ENCODE measurements at regions not wholly inside any gene's neighbourhood (a gene's known extent, or its start where the extent isn't known, plus 50 kb on each side); places are given as distances from the start of the nearest gene placed in this dataset.

DNA sequence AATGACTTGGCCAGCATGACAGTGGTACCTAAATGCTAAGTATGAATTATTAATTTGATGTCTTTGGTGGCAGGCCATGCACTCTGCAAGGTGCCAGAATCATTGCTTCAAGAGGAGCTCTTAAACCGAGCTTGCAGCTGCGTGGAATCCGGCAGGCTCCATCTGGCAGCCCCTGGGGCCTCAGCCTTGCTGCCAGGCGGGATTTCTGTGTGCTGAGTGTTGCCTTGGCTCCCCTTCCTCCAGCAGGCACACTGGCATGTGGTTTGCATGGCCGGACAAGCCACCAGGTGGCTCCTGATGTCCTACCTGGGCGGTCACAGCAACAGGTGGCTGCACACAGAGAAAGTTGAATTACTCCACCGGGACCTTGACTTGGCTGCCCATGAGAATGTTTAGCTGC, 155.4 kb downstream of the URB2 start:
- no peak overlapping the region for H3K27ac Mint-ChIP-seq
- no peak for DNase-seq
- H3K36me3 Mint-ChIP-seq (ENCODE audit: low read depth), result no peaks in the 10 kb centered on the region
- TF ChIP-seq, protein P1, sequence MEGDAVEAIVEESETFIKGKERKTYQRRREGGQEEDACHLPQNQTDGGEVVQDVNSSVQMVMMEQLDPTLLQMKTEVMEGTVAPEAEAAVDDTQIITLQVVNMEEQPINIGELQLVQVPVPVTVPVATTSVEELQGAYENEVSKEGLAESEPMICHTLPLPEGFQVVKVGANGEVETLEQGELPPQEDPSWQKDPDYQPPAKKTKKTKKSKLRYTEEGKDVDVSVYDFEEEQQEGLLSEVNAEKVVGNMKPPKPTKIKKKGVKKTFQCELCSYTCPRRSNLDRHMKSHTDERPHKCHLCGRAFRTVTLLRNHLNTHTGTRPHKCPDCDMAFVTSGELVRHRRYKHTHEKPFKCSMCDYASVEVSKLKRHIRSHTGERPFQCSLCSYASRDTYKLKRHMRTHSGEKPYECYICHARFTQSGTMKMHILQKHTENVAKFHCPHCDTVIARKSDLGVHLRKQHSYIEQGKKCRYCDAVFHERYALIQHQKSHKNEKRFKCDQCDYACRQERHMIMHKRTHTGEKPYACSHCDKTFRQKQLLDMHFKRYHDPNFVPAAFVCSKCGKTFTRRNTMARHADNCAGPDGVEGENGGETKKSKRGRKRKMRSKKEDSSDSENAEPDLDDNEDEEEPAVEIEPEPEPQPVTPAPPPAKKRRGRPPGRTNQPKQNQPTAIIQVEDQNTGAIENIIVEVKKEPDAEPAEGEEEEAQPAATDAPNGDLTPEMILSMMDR (IDR thresholded peaks at IDR 0.05), result no peak
- no peaks in the 10 kb centered on the region for H3K4me1 Mint-ChIP-seq (ENCODE audit: low read depth)
- H3K27me3 Mint-ChIP-seq (ENCODE audit: insufficient read depth), result peaks cover 7% of the 10 kb centered on the region
- no peak overlapping the region for H3K4me3 Mint-ChIP-seq
- no peaks in the 10 kb centered on the region for H3K9me3 Mint-ChIP-seq

DNA sequence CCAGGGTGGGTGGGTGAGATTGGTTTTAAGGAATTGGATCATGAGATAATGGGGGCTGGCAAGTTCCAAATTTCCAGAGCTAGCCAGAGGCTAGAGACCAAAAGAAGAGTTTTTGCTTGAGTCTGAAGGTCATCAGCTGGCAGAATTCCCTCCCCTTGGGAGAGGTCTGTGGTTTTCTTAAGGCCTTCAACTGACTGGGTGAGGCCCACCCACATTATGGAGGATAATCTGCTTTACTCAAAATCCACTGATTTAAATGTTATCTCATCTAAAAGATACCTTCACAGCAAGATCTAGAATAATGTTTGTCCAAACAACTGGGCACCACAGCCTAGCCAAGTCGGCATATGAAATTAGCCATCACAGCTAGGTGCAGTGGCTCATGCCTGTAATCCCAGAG, 156.4 kb downstream of the URB2 start:
- H3K4me1 Mint-ChIP-seq (ENCODE audit: low read depth), result no peaks in the 10 kb centered on the region
- no peaks in the 10 kb centered on the region for H3K9me3 Mint-ChIP-seq
- no peak for DNase-seq
- H3K36me3 Mint-ChIP-seq (ENCODE audit: low read depth), result no peaks in the 10 kb centered on the region
- no peak overlapping the region for H3K4me3 Mint-ChIP-seq
- TF ChIP-seq, protein P1 (IDR thresholded peaks at IDR 0.05), result no peak
- peaks cover 7% of the 10 kb centered on the region for H3K27me3 Mint-ChIP-seq (ENCODE audit: insufficient read depth)
- no peak overlapping the region for H3K27ac Mint-ChIP-seq

DNA sequence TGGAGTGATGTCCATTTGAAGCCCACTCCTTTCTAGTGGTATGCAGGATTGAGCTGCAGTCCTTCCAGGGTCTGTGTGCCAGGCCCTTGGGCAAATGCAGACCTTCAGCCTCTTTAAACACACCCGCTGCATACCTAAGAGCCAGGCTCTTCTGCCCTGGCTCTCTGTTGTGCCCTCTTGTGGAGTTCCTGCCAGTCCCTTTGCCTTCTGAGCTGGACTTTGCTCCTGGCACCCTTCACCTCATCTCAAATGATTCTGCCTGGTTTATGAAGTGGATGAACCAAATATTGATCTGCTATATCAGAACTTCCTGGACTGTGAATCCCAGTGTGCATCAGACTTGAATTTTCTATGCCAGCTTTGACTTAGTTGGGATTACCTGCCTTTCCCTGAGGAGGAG, 158.8 kb downstream of the URB2 start:
- Mint-ChIP-seq H3K36me3 (ENCODE audit: low read depth) (no peaks in the 10 kb centered on the region), H3K4me3 (no peak overlapping the region), H3K4me1 (ENCODE audit: low read depth) (no peaks in the 10 kb centered on the region), H3K27me3 (ENCODE audit: insufficient read depth) (peaks cover 7% of the 10 kb centered on the region), H3K27ac (no peak overlapping the region), H3K9me3 (0 out of 2 replicates have a peak, but pooled peaks cover 3% of the 10 kb centered on the region)
- DNase-seq, result no peak
- TF ChIP-seq, protein P1 (IDR thresholded peaks at IDR 0.05), result no peak

DNA sequence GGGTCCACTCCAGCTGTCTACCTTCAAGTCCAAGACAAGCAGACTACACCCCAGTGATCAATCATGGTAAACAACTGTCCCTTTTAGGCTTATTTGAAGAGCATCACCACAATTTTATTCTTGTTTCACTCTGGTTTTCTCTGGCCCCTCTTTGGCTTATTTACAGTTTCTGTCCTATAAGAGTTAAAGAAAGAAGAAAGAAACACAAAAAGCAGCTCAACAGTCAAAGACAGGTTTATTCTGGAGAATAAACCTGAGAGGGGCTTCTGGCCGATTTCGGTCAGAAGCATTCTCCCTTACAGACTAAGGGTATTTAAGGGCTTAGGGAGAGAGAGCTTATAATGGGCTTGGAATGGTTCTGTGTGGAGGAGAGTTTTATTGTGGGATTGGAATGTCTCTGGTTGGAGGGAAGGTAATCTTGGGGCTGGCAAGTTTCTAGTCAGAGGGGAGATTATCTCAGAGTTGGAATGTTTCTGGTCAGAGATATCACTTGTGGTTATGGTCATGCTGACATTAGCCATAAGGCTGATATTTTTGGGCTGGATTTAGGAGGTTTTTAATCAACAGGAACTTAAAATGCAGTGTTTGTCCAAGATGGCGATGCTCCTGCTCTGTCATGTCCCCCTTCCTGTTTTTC, 161.0 kb downstream of the URB2 start:
- Mint-ChIP-seq H3K27me3 (ENCODE audit: insufficient read depth) (peaks cover 7% of the 10 kb centered on the region), H3K27ac (no peak overlapping the region), H3K4me1 (ENCODE audit: low read depth) (no peaks in the 10 kb centered on the region), H3K9me3 (0 out of 2 replicates have a peak, but pooled peaks cover 3% of the 10 kb centered on the region), H3K4me3 (no peak overlapping the region), H3K36me3 (ENCODE audit: low read depth) (no peaks in the 10 kb centered on the region)
- TF ChIP-seq, protein P1 (IDR thresholded peaks at IDR 0.05), result no peak
- no peak for DNase-seq

GRCh38 chr1:229788004-229788403, 162.0 kb downstream of the URB2 start:
- peaks cover 4% of the 10 kb centered on the region for H3K27me3 Mint-ChIP-seq (ENCODE audit: insufficient read depth)
- TF ChIP-seq, protein P1 (IDR thresholded peaks at IDR 0.05), result no peak
- H3K4me1 Mint-ChIP-seq (ENCODE audit: low read depth), result no peaks in the 10 kb centered on the region
- H3K27ac Mint-ChIP-seq, result no peak overlapping the region
- no peaks in the 10 kb centered on the region for H3K36me3 Mint-ChIP-seq (ENCODE audit: low read depth)
- no peak for DNase-seq
- H3K4me3 Mint-ChIP-seq, result no peak overlapping the region
- 0 out of 2 replicates have a peak, but pooled peaks cover 3% of the 10 kb centered on the region for H3K9me3 Mint-ChIP-seq

All from HFFc6 (cell line).